ENCODE measurements at regions not wholly inside any gene's neighbourhood (a gene's known extent, or its start where the extent isn't known, plus 50 kb on each side); places are given as distances from the start of the nearest gene placed in this dataset.

DNA sequence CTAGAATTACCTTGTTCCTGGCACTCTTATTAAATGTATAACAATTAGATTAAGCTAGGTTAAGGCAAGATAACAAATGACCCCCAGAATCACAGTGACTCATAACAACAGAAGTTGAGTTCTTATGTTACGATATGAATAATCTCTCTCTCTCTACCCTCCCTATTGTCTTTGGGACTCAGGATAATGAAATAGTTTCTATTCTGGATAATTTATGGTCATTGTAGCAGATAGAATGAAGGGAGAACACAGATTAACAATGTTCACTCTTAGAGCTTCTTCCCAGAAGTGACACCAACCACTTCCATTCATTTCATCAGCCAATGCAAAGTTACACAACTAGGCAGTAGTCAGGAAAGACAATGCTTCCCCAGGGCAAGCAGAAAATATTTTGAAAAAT, 334.5 kb downstream of the C11orf87 start:
- no peak overlapping the region for H3K4me3 Mint-ChIP-seq
- peaks cover 5% of the 10 kb centered on the region for H3K9me3 Mint-ChIP-seq
- DNase-seq (ENCODE audit: low spot score in 2 of 2, unreplicated experiment in 2 of 2): no peak
- no peaks in the 10 kb centered on the region for H3K27me3 Mint-ChIP-seq (ENCODE audit: low read depth)
- TF ChIP-seq, protein P1, sequence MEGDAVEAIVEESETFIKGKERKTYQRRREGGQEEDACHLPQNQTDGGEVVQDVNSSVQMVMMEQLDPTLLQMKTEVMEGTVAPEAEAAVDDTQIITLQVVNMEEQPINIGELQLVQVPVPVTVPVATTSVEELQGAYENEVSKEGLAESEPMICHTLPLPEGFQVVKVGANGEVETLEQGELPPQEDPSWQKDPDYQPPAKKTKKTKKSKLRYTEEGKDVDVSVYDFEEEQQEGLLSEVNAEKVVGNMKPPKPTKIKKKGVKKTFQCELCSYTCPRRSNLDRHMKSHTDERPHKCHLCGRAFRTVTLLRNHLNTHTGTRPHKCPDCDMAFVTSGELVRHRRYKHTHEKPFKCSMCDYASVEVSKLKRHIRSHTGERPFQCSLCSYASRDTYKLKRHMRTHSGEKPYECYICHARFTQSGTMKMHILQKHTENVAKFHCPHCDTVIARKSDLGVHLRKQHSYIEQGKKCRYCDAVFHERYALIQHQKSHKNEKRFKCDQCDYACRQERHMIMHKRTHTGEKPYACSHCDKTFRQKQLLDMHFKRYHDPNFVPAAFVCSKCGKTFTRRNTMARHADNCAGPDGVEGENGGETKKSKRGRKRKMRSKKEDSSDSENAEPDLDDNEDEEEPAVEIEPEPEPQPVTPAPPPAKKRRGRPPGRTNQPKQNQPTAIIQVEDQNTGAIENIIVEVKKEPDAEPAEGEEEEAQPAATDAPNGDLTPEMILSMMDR (IDR thresholded peaks at IDR 0.05; ENCODE audit: unreplicated experiment): no peak
- H3K36me3 Mint-ChIP-seq: no peaks in the 10 kb centered on the region
- no peaks in the 10 kb centered on the region for H3K4me1 Mint-ChIP-seq
- no peak overlapping the region for H3K27ac Mint-ChIP-seq

DNA sequence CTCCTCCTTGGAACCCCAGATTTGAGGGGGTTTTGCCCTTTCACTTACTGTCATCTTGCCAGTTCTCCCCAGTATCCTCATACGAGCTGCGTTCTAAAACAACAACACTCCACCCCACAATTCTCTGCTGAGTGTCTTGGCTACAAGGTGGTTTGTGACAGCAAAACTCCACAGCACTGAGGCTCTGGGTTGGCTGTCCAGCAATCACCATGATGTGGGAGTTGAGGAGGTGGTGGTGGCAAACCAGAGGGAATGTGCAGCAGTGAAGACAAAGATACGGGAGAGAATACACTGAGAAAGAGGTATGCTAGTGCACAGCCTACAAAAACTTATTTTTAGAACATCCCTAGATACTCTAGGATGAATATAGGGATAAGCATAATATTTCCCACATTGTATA, 335.0 kb downstream of the C11orf87 start:
- no peak for DNase-seq (ENCODE audit: low spot score in 2 of 2, unreplicated experiment in 2 of 2)
- TF ChIP-seq, protein P1 (IDR thresholded peaks at IDR 0.05; ENCODE audit: unreplicated experiment): no peak
- Mint-ChIP-seq H3K27me3 (ENCODE audit: low read depth) (no peaks in the 10 kb centered on the region), H3K9me3 (peaks cover 5% of the 10 kb centered on the region), H3K36me3 (no peaks in the 10 kb centered on the region), H3K27ac (no peak overlapping the region), H3K4me3 (no peak overlapping the region), H3K4me1 (no peaks in the 10 kb centered on the region)

- Mint-ChIP-seq H3K27ac (no peak overlapping the region), H3K9me3 (peaks cover 5% of the 10 kb centered on the region), H3K4me3 (no peak overlapping the region), H3K36me3 (no peaks in the 10 kb centered on the region), H3K27me3 (ENCODE audit: low read depth) (no peaks in the 10 kb centered on the region), H3K4me1 (no peaks in the 10 kb centered on the region)
- DNase-seq (ENCODE audit: low spot score in 2 of 2, unreplicated experiment in 2 of 2): no peak
- TF ChIP-seq, protein P1 (IDR thresholded peaks at IDR 0.05; ENCODE audit: unreplicated experiment): no peak
These were observed 330.6 kb upstream of the ZC3H12C start for GRCh38 chr11:109762546-109762945.

- Mint-ChIP-seq H3K27me3 (ENCODE audit: low read depth) (peaks cover 4% of the 10 kb centered on the region), H3K36me3 (no peaks in the 10 kb centered on the region), H3K9me3 (no peaks in the 10 kb centered on the region), H3K4me1 (no peaks in the 10 kb centered on the region), H3K4me3 (no peak overlapping the region), H3K27ac (no peak overlapping the region)
- TF ChIP-seq, protein P1 (IDR thresholded peaks at IDR 0.05; ENCODE audit: unreplicated experiment): no peak
- DNase-seq (ENCODE audit: low spot score in 2 of 2, unreplicated experiment in 2 of 2): no peak
These were observed 327.4 kb upstream of the ZC3H12C start for GRCh38 chr11:109765709-109766311.

- H3K4me3 Mint-ChIP-seq: no peak overlapping the region
- TF ChIP-seq, protein P1 (IDR thresholded peaks at IDR 0.05; ENCODE audit: unreplicated experiment): no peak
- no peaks in the 10 kb centered on the region for H3K9me3 Mint-ChIP-seq
- no peaks in the 10 kb centered on the region for H3K36me3 Mint-ChIP-seq
- H3K27ac Mint-ChIP-seq: no peak overlapping the region
- no peaks in the 10 kb centered on the region for H3K4me1 Mint-ChIP-seq
- peaks cover 11% of the 10 kb centered on the region for H3K27me3 Mint-ChIP-seq (ENCODE audit: low read depth)
- DNase-seq (ENCODE audit: low spot score in 2 of 2, unreplicated experiment in 2 of 2): no peak
These were observed 323.3 kb upstream of the ZC3H12C start for GRCh38 chr11:109769858-109770257.

DNA sequence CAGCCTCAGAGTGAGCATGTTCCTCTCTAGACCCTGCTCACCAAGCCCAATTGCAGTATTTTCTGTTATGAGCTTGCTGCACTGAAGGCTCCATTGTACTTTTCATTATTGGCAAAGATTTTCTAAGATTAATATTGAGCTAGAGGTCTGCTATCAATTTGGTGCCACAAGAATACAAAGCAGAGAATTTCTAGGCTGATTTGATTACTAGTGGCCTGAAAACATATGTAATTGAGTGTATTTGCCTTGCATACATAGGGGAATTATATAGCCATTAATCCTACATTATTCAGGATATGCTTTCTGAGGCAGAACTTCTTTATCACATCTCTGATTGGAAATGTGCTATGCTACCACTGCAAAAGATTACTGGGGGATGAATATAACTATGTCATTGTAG, 322.9 kb upstream of the ZC3H12C start:
- Mint-ChIP-seq H3K36me3 (no peaks in the 10 kb centered on the region), H3K27me3 (ENCODE audit: low read depth) (peaks cover 11% of the 10 kb centered on the region), H3K9me3 (no peaks in the 10 kb centered on the region), H3K27ac (no peak overlapping the region), H3K4me3 (no peak overlapping the region), H3K4me1 (no peaks in the 10 kb centered on the region)
- no peak for DNase-seq (ENCODE audit: low spot score in 2 of 2, unreplicated experiment in 2 of 2)
- TF ChIP-seq, protein P1 (IDR thresholded peaks at IDR 0.05; ENCODE audit: unreplicated experiment): no peak
